ENCODE measurements at regions not wholly inside any gene's neighbourhood (a gene's known extent, or its start where the extent isn't known, plus 50 kb on each side); places are given as distances from the start of the nearest gene placed in this dataset.

GRCh38 chr4:34619531-34620162 lies 1624.7 kb downstream of the ARAP2 start:
- Mint-ChIP-seq H3K4me1 (ENCODE audit: low read depth) (no peaks in the 10 kb centered on the region), H3K9me3 (peaks cover 6% of the 10 kb centered on the region), H3K27me3 (no peaks in the 10 kb centered on the region), H3K36me3 (ENCODE audit: low read depth) (no peaks in the 10 kb centered on the region), H3K27ac (no peak overlapping the region), H3K4me3 (no peak overlapping the region)
- ATAC-seq (ENCODE audit: poor library complexity) (no peak), DNase-seq (no peak)
- no peak for TF ChIP-seq CTCF (IDR thresholded peaks at IDR 0.05)
- Histone ChIP-seq H3K27me3 (ENCODE audit: control insufficient read depth in 1 of 2, insufficient read depth in 2 of 2, low read length in 2 of 2) (no peaks in the 10 kb centered on the region), H3K4me3 (ENCODE audit: low read length) (no peak overlapping the region), H3K27ac (ENCODE audit: low read depth in 1 of 2, low read length in 2 of 2) (no peak overlapping the region), H3K4me1 (ENCODE audit: insufficient read depth, low read length) (no peaks in the 10 kb centered on the region), H3K36me3 (ENCODE audit: insufficient read depth, low read length) (no peaks in the 10 kb centered on the region), H3K9me3 (ENCODE audit: control insufficient read depth in 1 of 2, insufficient read depth in 1 of 2, low read length in 2 of 2) (no peaks in the 10 kb centered on the region)
- intact Hi-C loops (cut with DNase I, micrococcal nuclease): no loop called here
- ChIA-PET POLR2A (no interaction called here), CTCF (no interaction called here)

GRCh38 chr4:34628471-34628870 lies 1615.8 kb downstream of the ARAP2 start:
- no peak overlapping the region for H3K4me3 ChIP-seq (ENCODE audit: low read length)
- H3K27ac Mint-ChIP-seq: no peak overlapping the region

GRCh38 chr4:34629451-34629850 lies 1614.9 kb downstream of the ARAP2 start:
- Histone ChIP-seq H3K4me1 (ENCODE audit: insufficient read depth, low read length) (no peaks in the 10 kb centered on the region), H3K36me3 (ENCODE audit: insufficient read depth, low read length) (no peaks in the 10 kb centered on the region), H3K4me3 (ENCODE audit: low read length) (no peak overlapping the region), H3K27me3 (ENCODE audit: control insufficient read depth in 1 of 2, insufficient read depth in 2 of 2, low read length in 2 of 2) (no peaks in the 10 kb centered on the region), H3K9me3 (ENCODE audit: control insufficient read depth in 1 of 2, insufficient read depth in 1 of 2, low read length in 2 of 2) (peaks cover 5 to 6% of the 10 kb centered on the region in 2 experiments), H3K27ac (ENCODE audit: low read depth in 1 of 2, low read length in 2 of 2) (no peak overlapping the region)
- DNase-seq (no peak), ATAC-seq (ENCODE audit: poor library complexity) (no peak)
- intact Hi-C loops (cut with DNase I, micrococcal nuclease): no loop called here
- Mint-ChIP-seq H3K27ac (no peak overlapping the region), H3K36me3 (ENCODE audit: low read depth) (no peaks in the 10 kb centered on the region), H3K9me3 (peaks cover 14% of the 10 kb centered on the region), H3K27me3 (no peaks in the 10 kb centered on the region), H3K4me3 (no peak overlapping the region), H3K4me1 (ENCODE audit: low read depth) (no peaks in the 10 kb centered on the region)
- ChIA-PET CTCF (no interaction called here), POLR2A (no interaction called here)
- TF ChIP-seq CTCF (IDR thresholded peaks at IDR 0.05): no peak

More at GRCh38 chr4:34628471-34628870, 1615.8 kb downstream of the ARAP2 start:
- Mint-ChIP-seq H3K27me3 (no peaks in the 10 kb centered on the region), H3K4me1 (ENCODE audit: low read depth) (no peaks in the 10 kb centered on the region), H3K36me3 (ENCODE audit: low read depth) (no peaks in the 10 kb centered on the region), H3K4me3 (no peak overlapping the region), H3K9me3 (peaks cover 14% of the 10 kb centered on the region)
- TF ChIP-seq CTCF (IDR thresholded peaks at IDR 0.05): no peak
- Histone ChIP-seq H3K27ac (ENCODE audit: low read depth in 1 of 2, low read length in 2 of 2) (no peak overlapping the region), H3K9me3 (ENCODE audit: control insufficient read depth in 1 of 2, insufficient read depth in 1 of 2, low read length in 2 of 2) (peaks cover 5 to 6% of the 10 kb centered on the region in 2 experiments), H3K27me3 (ENCODE audit: control insufficient read depth in 1 of 2, insufficient read depth in 2 of 2, low read length in 2 of 2) (no peaks in the 10 kb centered on the region), H3K4me1 (ENCODE audit: insufficient read depth, low read length) (no peaks in the 10 kb centered on the region), H3K36me3 (ENCODE audit: insufficient read depth, low read length) (no peaks in the 10 kb centered on the region)
- ATAC-seq (ENCODE audit: poor library complexity): no peak
- intact Hi-C loops (cut with DNase I, micrococcal nuclease): no loop called here
- ChIA-PET CTCF (no interaction called here), POLR2A (no interaction called here)
- no peak for DNase-seq
